HUES48 (cell line): ENCODE measurements at regions not wholly inside any gene's neighbourhood (a gene's known extent, or its start where the extent isn't known, plus 50 kb on each side); places are given as distances from the start of the nearest gene placed in this dataset.

Experiments
- H3K27ac ChIP-seq: one replicate; pipeline ENCODE4 v1.7.0; 2013; ENCODE audit warnings: low read depth, low read length, inconsistent platforms
- H3K27me3 ChIP-seq: 2 replicates; pipeline ENCODE4 v1.6.1; 2013; ENCODE audit warnings: mild to moderate bottlenecking, low read length; ENCODE audit not compliant: control insufficient read depth, insufficient read depth
- H3K36me3 ChIP-seq: 2 replicates; pipeline ENCODE4 v1.6.1; 2013; ENCODE audit warnings: low read length; ENCODE audit not compliant: control insufficient read depth, insufficient read depth
- H3K4me1 ChIP-seq: 2 replicates; pipeline ENCODE4 v1.6.1; 2013; ENCODE audit warnings: mild to moderate bottlenecking, low read length; ENCODE audit not compliant: control insufficient read depth, insufficient read depth
- H3K4me3 ChIP-seq: 2 replicates; pipeline ENCODE4 v1.5.1; 2013; ENCODE audit warnings: mild to moderate bottlenecking, low read depth, low read length
- H3K9ac ChIP-seq: 2 replicates; pipeline ENCODE4 v1.6.1; 2013; ENCODE audit warnings: mild to moderate bottlenecking, low read depth, low read length, moderate library complexity
- H3K9me3 ChIP-seq: 2 replicates; pipeline ENCODE4 v1.6.1; 2013; ENCODE audit warnings: low read length; ENCODE audit not compliant: control insufficient read depth, insufficient read depth

DNA sequence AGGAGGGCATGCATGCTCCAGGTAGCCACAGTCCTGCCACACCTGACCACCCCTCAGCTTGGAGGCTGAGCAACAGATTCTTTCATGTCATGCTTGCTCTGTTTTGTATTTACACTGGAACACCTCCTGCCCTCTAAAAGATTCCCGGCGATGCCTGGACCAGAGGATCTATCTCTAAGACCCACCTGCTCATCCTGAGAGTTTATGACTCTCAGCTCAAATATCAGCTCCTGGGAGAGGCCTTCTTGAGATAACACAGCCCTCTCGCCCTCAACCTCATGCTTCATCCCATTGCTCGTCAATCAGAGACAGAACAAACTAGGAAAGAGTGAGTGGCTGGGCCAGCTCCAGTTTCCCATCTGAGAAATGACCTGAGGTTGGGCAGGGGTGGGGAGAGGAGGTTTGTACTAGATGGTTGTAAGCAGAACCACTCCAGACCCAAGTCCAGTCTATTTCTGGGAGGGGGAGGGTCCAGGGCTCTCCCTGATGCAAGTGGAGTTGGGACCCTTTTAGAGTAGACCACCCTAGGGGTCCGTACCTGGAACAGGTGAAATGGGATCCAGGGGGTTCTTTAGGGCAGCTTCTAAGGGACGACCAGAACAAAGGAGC is 524.5 kb downstream of the MATN1 start:
- H3K36me3 ChIP-seq = no peaks in the 10 kb centered on the region
- H3K4me1 ChIP-seq = no peaks in the 10 kb centered on the region
- no peaks in the 10 kb centered on the region for H3K27me3 ChIP-seq
- no peak overlapping the region for H3K9ac ChIP-seq
- no peak overlapping the region for H3K4me3 ChIP-seq
- no peak overlapping the region for H3K27ac ChIP-seq
- peaks cover 9% of the 10 kb centered on the region; the same call in 1 of the 2 replicates for H3K9me3 ChIP-seq

DNA sequence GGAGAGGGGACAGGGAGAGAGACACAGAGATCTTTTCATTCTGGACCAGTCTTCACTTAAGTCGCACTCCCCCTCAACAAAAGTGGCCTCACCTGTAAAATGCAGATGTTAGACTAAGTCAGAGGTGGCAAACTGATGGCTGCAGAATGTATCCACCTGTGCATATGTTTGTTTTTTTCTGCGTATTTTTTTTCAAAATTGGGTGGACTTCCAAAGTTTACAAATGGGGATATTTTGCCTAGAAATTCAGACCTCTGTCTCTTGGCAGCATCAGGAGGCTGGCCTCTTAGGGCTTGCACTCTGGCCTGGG is 525.0 kb downstream of the MATN1 start:
- Histone ChIP-seq H3K9me3 (peaks cover 9% of the 10 kb centered on the region; the same call in 1 of the 2 replicates), H3K27me3 (no peaks in the 10 kb centered on the region), H3K9ac (no peak overlapping the region), H3K4me1 (no peaks in the 10 kb centered on the region), H3K4me3 (no peak overlapping the region), H3K36me3 (no peaks in the 10 kb centered on the region), H3K27ac (no peak overlapping the region)

DNA sequence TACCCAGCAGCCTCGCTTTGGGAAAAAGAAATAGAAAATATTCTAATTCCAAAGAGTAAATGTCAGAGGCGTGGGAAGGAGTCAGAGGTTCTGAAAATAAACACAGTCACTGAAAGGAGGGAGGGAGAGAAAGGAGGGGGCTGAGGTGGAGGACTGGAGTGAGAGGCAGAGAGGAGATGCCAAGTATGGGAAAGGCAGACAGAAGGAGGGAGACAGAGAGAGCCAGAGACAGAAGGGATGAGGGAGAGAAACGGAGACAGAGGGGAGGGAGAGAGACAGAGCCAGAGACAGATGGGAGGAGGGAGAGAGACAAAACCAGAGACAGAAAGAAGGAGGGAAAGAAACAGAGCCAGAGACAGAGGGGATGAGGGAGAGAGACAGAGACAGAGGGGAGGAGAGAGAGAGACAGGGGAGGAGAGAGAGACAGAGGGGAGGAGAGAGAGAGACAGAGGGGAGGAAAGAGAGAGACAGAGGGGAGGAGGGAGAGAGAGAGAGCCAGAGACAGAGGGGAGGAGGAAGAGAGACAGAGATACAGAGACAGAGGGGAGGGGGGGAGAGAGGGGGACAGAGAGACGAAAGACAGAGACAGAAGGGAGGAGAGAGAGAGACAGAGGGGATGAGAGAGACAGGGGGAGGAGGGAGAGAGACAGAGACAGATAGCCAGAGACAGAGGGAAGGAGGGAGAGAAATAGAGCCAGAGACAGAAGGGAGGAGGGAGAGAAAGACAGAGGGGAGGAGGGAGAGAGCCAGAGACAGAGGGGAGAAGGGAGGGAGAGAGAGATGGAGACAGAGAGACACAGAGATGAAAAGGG is 525.5 kb downstream of the MATN1 start:
- Histone ChIP-seq H3K9ac (no peak overlapping the region), H3K27ac (no peak overlapping the region), H3K4me3 (no peak overlapping the region), H3K9me3 (peaks cover 9% of the 10 kb centered on the region; the same call in 1 of the 2 replicates), H3K27me3 (no peaks in the 10 kb centered on the region), H3K36me3 (no peaks in the 10 kb centered on the region), H3K4me1 (no peaks in the 10 kb centered on the region)

DNA sequence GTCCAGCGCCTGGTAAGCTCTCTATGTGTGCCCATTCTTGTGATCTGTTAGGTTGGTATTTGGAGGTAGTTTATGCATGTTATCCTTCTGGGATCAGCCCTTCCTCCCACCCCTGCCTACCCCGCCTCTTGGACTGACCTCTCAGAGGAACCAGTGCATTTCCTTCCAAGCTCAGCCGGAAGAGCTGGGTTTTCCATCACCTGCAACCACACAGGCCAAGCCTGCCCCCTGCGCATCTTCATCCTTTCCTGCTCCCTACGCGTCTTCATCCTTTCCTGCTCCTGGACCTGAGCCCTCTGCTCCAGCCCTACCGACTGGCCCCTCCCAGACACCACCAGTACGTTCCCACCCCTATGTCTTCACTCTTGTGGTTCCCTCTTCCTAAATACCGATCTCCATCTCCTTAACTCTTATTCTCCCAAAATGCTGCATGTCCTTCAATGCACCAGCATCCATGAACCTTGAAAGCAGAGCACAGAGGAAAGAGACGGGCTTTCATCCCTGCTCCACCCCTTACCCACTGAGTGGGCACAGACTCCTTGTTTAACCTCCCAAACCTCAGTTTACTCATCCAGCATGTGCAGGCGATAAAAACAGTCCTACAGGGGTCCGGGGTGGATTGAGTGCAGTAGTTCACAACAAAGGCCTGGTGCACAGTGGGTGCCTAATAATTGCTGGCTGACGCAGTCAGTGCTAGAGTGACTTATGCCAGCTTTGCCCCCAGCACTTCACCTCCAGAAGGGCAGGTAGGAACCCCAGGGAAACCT is 526.3 kb downstream of the MATN1 start:
- Histone ChIP-seq H3K4me1 (no peaks in the 10 kb centered on the region), H3K27me3 (no peaks in the 10 kb centered on the region), H3K9me3 (peaks cover 9% of the 10 kb centered on the region; the same call in 1 of the 2 replicates), H3K9ac (no peak overlapping the region), H3K27ac (no peak overlapping the region), H3K36me3 (no peaks in the 10 kb centered on the region), H3K4me3 (no peak overlapping the region)

DNA sequence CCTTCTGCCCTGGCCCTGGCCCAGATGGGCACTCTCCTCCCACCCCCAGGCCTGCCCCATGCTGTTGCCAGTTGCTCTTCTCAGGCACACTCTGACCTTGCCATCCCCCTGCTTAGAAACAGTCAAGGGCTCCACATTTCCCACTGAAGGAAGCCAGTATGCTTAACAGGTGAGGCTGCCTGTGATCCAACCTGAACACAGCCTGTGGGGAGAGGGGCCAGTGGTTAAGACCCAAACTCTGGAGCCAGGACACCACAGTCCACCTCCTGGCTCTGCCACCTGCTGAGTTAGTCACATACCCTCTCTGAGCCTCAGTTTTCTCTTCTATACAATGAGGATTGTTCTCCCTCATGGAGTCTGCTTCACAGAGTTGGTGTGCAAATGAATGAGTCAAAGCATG is 526.9 kb downstream of the MATN1 start:
- H3K36me3 ChIP-seq = no peaks in the 10 kb centered on the region
- H3K4me1 ChIP-seq = no peaks in the 10 kb centered on the region
- H3K9ac ChIP-seq = no peak overlapping the region
- no peak overlapping the region for H3K27ac ChIP-seq
- peaks cover 9% of the 10 kb centered on the region; the same call in 1 of the 2 replicates for H3K9me3 ChIP-seq
- H3K4me3 ChIP-seq = no peak overlapping the region
- H3K27me3 ChIP-seq = no peaks in the 10 kb centered on the region

DNA sequence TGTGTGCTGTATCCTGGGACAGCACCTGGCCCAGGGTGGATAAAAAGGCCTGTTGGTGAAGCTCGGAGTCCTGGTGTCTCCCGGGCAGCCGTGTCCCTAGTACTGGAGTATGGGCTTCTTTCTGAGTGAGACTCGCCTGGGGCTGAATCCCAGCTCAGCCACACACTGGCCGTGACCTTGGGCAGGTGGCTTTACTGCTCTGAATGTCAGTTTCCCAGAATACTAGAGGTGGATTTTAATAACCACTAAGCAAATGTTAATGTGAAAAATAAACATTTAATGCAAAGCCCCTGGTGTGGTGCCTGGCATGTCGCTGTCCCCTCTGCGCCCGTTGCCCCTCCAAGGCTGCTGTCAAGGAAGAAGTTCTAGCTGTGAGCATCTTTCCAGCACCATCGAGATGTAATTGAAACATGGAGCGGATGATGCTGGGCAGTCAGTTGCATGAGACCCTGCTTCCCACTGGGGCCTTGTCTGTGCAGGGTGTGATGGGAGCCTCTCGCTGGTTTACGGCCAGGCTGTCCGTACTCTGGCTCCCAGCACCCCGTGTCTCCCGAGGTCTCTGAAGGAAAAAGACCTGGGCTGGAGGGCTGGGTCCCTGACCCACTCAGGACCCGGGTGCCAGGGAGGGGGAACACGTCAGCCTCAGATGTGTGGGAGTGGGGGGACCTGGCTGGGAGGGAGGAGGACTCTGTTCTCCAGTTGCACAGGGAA is 527.8 kb downstream of the MATN1 start:
- peaks cover 4% of the 10 kb centered on the region; the same call in 1 of the 2 replicates for H3K9me3 ChIP-seq
- H3K9ac ChIP-seq = no peak overlapping the region
- no peak overlapping the region for H3K4me3 ChIP-seq
- H3K4me1 ChIP-seq = no peaks in the 10 kb centered on the region
- H3K27me3 ChIP-seq = no peaks in the 10 kb centered on the region
- H3K36me3 ChIP-seq = no peaks in the 10 kb centered on the region
- no peak overlapping the region for H3K27ac ChIP-seq

DNA sequence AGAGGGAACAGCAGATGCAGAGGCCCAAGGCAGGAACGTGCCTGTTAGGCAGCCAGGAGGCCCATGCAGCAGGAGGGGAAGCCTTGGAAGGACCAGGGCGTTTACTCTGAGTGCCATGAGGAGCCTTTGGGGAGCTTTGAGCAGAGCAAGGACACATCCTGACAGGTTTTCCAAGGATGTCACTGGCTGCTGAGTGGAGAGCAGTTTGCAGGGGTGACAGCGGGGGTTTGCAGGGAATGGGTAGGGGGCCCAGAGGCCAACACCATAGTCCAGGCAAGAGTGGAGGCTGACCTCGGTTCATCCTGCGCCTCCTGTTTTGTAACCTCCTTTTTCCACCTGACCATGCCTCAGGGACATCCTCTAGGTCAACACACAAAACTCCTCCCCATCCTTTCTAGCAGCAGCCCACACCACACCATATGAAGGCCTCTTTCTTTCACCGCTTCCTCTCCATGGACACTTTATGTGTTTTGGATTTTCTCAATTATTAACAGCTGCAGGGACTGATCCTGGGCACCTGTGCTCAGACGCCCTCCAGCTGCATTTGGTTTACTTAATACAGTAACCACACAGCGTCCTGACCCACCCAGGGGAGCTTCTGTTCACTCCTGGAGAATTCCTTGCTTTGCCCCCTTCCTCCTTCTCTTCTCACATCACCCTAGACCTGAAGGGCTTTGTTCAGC is 528.5 kb downstream of the MATN1 start:
- H3K4me3 ChIP-seq = no peak overlapping the region
- H3K36me3 ChIP-seq = no peaks in the 10 kb centered on the region
- no peaks in the 10 kb centered on the region for H3K27me3 ChIP-seq
- no peak overlapping the region for H3K27ac ChIP-seq
- no peaks in the 10 kb centered on the region for H3K4me1 ChIP-seq
- H3K9me3 ChIP-seq = no peaks in the 10 kb centered on the region
- H3K9ac ChIP-seq = no peak overlapping the region

DNA sequence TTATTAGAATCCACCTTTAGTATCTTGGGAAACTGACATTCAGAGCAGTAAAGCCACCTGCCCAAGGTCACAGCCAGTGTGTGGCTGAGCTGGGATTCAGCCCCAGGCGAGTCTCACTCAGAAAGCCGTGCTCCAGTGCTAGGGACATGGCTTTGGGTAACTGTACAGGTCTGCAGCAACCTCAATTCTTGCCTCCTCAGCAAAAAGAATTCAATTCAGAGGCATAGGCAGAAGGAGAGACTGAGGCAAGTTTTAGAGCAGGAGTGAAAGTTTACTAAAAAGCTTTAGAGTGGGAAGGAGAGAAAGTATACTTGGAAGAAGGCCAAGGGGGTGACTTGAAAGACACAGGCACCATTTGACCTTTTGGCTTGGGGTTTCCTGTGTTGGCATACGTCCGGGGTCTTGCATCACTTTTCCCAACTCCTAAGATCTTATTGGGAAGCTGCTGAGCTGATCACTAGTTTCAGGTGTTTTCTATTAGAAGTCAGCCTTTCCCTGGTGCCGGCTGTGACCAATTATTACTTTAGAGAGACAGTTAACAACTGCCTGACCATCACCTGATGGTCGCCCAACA is 529.3 kb downstream of the MATN1 start:
- no peak overlapping the region for H3K27ac ChIP-seq
- no peak overlapping the region for H3K4me3 ChIP-seq
- H3K27me3 ChIP-seq = no peaks in the 10 kb centered on the region
- H3K9me3 ChIP-seq = no peaks in the 10 kb centered on the region
- H3K9ac ChIP-seq = no peak overlapping the region
- no peaks in the 10 kb centered on the region for H3K4me1 ChIP-seq
- no peaks in the 10 kb centered on the region for H3K36me3 ChIP-seq

DNA sequence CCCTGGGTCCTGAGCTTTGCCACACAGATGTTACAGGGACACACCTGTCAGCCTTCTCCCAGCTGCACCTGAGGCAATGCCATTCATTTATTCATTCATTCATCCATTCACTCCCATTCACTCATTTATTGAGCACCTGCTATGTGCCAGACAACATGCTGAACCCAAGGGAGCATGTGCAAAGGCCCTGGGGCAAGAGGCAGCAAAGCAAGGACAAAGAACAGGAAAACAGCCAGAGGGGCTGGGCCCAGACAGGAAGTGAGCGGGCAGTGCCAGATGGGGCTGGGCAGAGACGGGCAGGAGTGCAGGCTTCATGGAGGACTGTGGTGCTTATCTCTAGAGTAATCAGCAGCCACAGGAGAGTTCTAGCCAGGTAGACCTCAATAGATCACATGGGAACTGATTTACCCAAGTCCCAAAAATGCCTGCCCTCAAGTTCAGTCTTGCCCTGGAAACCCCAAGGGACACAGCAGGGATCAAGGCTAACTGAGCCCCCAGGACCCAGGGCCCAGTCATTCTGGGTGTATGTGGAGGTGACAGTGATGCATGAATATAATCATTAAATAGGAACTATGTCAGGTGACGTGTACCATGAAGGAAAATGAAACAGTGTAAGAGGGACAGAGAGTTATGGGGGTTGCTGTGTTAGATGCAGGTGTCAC is 530.3 kb downstream of the MATN1 start:
- H3K4me1 ChIP-seq = no peaks in the 10 kb centered on the region
- H3K27ac ChIP-seq = no peak overlapping the region
- H3K9ac ChIP-seq = no peak overlapping the region
- H3K27me3 ChIP-seq = no peaks in the 10 kb centered on the region
- H3K4me3 ChIP-seq = no peak overlapping the region
- H3K36me3 ChIP-seq = no peaks in the 10 kb centered on the region
- H3K9me3 ChIP-seq = no peaks in the 10 kb centered on the region
